Limb (tissue), 2 donors: ENCODE measurements at regions not wholly inside any gene's neighbourhood (a gene's known extent, or its start where the extent isn't known, plus 50 kb on each side); places are given as distances from the start of the nearest gene placed in this dataset.

Experiments used
- DNase-seq, 2 donors: peaks; one replicate each; pipeline ENCODE4 v3.0.0-alpha.2; 2016; ENCODE audit errors: extremely low spot score in 2 of 2

- DNase-seq, result no peak
Observed at GRCh38 chr4:35548921-35549320, 695.4 kb downstream of the ARAP2 start.

- no peak for DNase-seq
Observed at GRCh38 chr4:35556387-35556786, 687.9 kb downstream of the ARAP2 start.

GRCh38 chr4:35559559-35560365 is 684.6 kb downstream of the ARAP2 start:
- DNase-seq, result no peak

- DNase-seq, result no peak
Observed at GRCh38 chr4:35562861-35563260, 681.5 kb downstream of the ARAP2 start.

- DNase-seq, result no peak
Observed at GRCh38 chr4:35565640-35566039, 678.7 kb downstream of the ARAP2 start.

- no peak for DNase-seq
Observed at GRCh38 chr4:35591035-35591434, 653.3 kb downstream of the ARAP2 start.

GRCh38 chr4:35604252-35604651 is 640.1 kb downstream of the ARAP2 start:
- DNase-seq, result no peak

- no peak for DNase-seq
Observed at GRCh38 chr4:35604724-35605123, 639.6 kb downstream of the ARAP2 start.

GRCh38 chr4:35608205-35608604 is 636.1 kb downstream of the ARAP2 start:
- DNase-seq, result no peak

- no peak for DNase-seq
Observed at GRCh38 chr4:35614120-35614519, 630.2 kb downstream of the ARAP2 start.

- no peak for DNase-seq
Observed at GRCh38 chr4:35639929-35640328, 604.4 kb downstream of the ARAP2 start.

GRCh38 chr4:35643661-35644060 is 600.7 kb downstream of the ARAP2 start:
- no peak for DNase-seq

GRCh38 chr4:35644591-35644990 is 599.7 kb downstream of the ARAP2 start:
- DNase-seq, result peak in 1 of 2 donors; percentile 31

GRCh38 chr4:35649011-35649410 is 595.3 kb downstream of the ARAP2 start:
- DNase-seq, result no peak

- no peak for DNase-seq
Observed at GRCh38 chr4:35649778-35650177, 594.5 kb downstream of the ARAP2 start.

GRCh38 chr4:35652197-35652596 is 592.1 kb downstream of the ARAP2 start:
- no peak for DNase-seq

- no peak for DNase-seq
Observed at GRCh38 chr4:35653451-35653850, 590.9 kb downstream of the ARAP2 start.

- no peak for DNase-seq
Observed at GRCh38 chr4:35673137-35673536, 571.2 kb downstream of the ARAP2 start.

- DNase-seq, result no peak
Observed at GRCh38 chr4:35684755-35685154, 559.6 kb downstream of the ARAP2 start.

- DNase-seq, result peak in 1 of 2 donors; percentile 29
Observed at GRCh38 chr4:35689870-35690269, 554.4 kb downstream of the ARAP2 start.

GRCh38 chr4:35690271-35690670 is 554.0 kb downstream of the ARAP2 start:
- DNase-seq, result no peak

GRCh38 chr4:35695003-35695402 is 549.3 kb downstream of the ARAP2 start:
- no peak for DNase-seq

- no peak for DNase-seq
Observed at GRCh38 chr4:35695421-35695820, 548.9 kb downstream of the ARAP2 start.
